Activated naive CD8-positive, alpha-beta T cell treated with anti-CD3 and anti-CD28 coated beads, Interleukin-2, amount 50 U/mL, for 16 hours (primary cell): ENCODE measurements at regions not wholly inside any gene's neighbourhood (a gene's known extent, or its start where the extent isn't known, plus 50 kb on each side); places are given as distances from the start of the nearest gene placed in this dataset.

ENCODE experiments used
- DNase-seq: peaks from one replicate; pipeline ENCODE4 v3.0.0-alpha.2; 2020; ENCODE audit warnings: low read depth, low spot score

DNA sequence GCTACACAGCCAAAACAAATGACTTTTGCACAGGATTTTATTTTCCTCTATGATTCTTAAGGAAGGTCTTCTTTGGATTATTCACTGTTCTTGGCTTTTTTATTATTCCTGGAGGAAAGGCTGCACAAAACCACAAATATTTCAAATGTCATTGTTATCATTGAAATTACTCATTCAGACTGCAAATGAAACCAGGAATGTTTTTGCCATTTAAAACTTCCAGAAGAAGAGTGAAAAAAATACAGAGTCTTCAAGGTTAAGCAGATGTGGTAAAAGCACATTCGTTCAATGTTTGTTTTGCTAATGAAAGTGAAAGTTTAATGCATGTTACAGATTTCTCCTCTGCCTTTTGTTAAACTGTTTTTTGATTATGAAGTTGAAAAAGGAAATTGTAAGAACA is 238.2 kb downstream of the TLE4 start:
- DNase-seq, result no peak

GRCh38 chr9:79809316-79809876 is 237.6 kb downstream of the TLE4 start:
- DNase-seq, result no peak

DNA sequence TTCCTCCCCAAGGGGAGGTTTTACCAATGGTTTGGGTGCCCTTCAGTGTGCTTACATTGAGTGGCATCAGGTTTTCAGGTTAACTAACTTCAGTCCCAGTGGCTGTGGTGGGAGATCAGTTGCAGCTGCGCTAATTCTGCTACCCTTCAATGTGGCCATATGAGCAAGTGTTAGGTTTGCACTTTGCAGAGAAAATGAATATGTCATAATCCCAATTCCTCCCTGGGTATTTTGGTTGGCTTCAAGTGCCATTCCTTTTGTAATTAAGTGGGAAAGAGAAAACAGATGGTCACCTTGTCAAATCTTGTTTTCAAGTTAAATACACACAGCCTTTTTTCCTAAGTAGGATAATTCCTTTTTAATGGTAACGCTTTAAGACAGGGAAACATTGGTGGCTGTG is 236.2 kb downstream of the TLE4 start:
- no peak for DNase-seq

DNA sequence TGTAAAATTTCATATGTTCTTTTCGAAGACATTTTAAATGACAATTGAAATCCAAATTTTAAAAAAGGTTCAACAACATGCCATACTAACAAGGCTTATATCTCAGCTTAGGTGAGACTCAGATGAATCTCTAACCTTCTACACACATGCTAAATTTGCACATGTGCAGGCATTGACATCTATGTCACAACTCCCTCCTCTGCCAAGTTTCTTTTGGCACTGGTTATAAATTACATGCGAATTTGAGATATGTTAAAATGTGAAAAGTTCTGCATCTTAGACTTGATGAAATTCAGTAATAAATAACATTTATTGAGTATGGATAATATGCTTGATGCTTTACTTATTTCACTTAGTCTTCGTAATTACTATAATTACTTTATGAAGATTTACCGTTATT is 234.3 kb downstream of the TLE4 start:
- DNase-seq, result no peak

GRCh38 chr9:79801459-79801858 is 229.7 kb downstream of the TLE4 start:
- DNase-seq, result no peak

GRCh38 chr9:79800578-79800977 is 228.8 kb downstream of the TLE4 start:
- no peak for DNase-seq

- no peak for DNase-seq
These were observed 228.0 kb downstream of the TLE4 start for GRCh38 chr9:79799691-79800335.

GRCh38 chr9:79798450-79798849 is 226.7 kb downstream of the TLE4 start:
- no peak for DNase-seq

- no peak for DNase-seq
These were observed 224.6 kb downstream of the TLE4 start for GRCh38 chr9:79796411-79796810.

DNA sequence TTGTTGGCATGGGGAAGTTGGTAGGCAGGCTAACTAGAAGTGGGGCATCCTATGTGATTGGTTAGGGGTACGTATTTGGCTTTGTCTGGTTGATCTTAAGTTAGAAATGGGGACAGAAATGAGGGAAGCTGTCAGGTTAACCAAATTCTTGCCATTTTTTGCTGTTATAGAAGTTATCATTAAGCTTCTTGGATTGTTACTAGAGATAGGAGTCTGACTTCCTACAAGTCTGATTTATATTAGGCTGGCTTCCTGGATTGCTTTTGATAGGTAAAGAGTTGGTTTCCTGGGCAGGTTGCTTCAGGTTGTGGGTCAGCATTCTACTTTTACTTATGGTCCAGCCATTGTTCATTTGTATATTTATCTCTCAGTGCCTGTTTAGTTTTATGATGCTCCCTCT is 216.9 kb downstream of the TLE4 start:
- DNase-seq, result no peak

GRCh38 chr9:79781263-79781662 is 209.5 kb downstream of the TLE4 start:
- DNase-seq, result no peak

GRCh38 chr9:79780559-79780958 is 208.8 kb downstream of the TLE4 start:
- DNase-seq, result no peak

- DNase-seq, result no peak
These were observed 208.1 kb downstream of the TLE4 start for GRCh38 chr9:79779901-79780300.

- no peak for DNase-seq
These were observed 206.8 kb downstream of the TLE4 start for GRCh38 chr9:79778581-79778980.

DNA sequence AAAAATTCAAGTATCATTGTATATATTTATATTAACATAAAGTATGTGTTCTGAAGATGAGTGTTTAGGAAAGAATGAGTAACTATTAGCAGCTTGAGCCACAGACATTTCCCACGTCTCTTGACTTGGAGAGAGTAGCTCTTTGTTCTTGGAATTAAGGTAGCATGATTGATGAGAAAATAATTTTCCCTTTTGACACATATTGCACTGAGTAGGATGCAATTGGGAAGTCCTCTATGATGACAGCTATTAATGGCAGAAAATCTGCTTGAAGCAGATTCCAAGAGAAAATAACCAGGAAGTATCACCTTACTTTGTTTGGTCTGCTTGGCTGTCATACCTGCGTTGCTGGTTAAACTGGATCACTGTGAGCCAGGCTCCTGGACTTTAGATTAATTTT is 204.8 kb downstream of the TLE4 start:
- DNase-seq, result no peak
